HEK293 (cell line): ENCODE measurements at regions not wholly inside any gene's neighbourhood (a gene's known extent, or its start where the extent isn't known, plus 50 kb on each side); places are given as distances from the start of the nearest gene placed in this dataset.

Experiments used
- CTCF ChIA-PET: fragments of 350-600 bp; formaldehyde crosslinking; extraction: SDS; loops from one replicate; lab custom pipeline; 2021; ENCODE audit warnings: antibody characterized with exemption; lab: Yijun Ruan, JAX
- POLR2A ChIA-PET: fragments of 300-600 bp; formaldehyde crosslinking; extraction: SDS; loops from one replicate; lab custom pipeline; 2020; ENCODE audit warnings: antibody characterized with exemption, inconsistent platforms; lab: Yijun Ruan, JAX
- H3K27ac ChIP-seq: fragments of 200-500 bp; sonication (Bioruptor generic); 2 replicates; pipeline ENCODE4 v1.5.1; 2014; ENCODE audit warnings: low read depth, low read length, control low read depth, inconsistent platforms; ENCODE audit errors: extremely low read depth
- H3K36me3 ChIP-seq, 2 experiments: fragments of 200-500 bp in 1 of 2; sonication (Bioruptor generic) in 1 of 2; 1 replicate in 1 of 2; 2 replicates in 1 of 2; pipeline ENCODE4 v1.5.1; 2014 to 2017; ENCODE audit warnings: inconsistent platforms in 2 of 2, low read length in 2 of 2; ENCODE audit not compliant: control insufficient read depth in 2 of 2, insufficient read depth in 1 of 2
- H3K4me1 ChIP-seq: fragments of 200-500 bp; sonication (Bioruptor generic); 2 replicates; pipeline ENCODE4 v1.5.1; 2014; ENCODE audit warnings: mild to moderate bottlenecking, low read length, inconsistent platforms; ENCODE audit not compliant: control insufficient read depth, insufficient read depth
- H3K4me3 ChIP-seq: 2 replicates; pipeline ENCODE4 v1.5.1; 2011; ENCODE audit warnings: low read depth, mild to moderate bottlenecking, control low read depth, low read length, moderate library complexity
- H3K9me3 ChIP-seq: fragments of 200-500 bp; sonication (Bioruptor generic); 2 replicates; pipeline ENCODE4 v1.5.1; 2014; ENCODE audit warnings: low read depth, low read length, inconsistent platforms; ENCODE audit not compliant: control insufficient read depth, insufficient read depth
- FEZF1 ChIP-seq: fragments of 450-650 bp; formaldehyde crosslinking; IDR thresholded peaks from 2 replicates; pipeline ENCODE4 v1.5.1; 2016; ENCODE audit warnings: missing biosample characterization, missing genetic modification characterization
- KLF8 ChIP-seq: fragments of 450-650 bp; formaldehyde crosslinking; IDR thresholded peaks from 2 replicates; pipeline ENCODE4 v1.5.1; 2016; ENCODE audit warnings: missing biosample characterization, missing genetic modification characterization
- KLF9 ChIP-seq: fragments of 450-650 bp; formaldehyde crosslinking; IDR thresholded peaks from 2 replicates; pipeline ENCODE4 v1.5.1; 2016; ENCODE audit warnings: missing biosample characterization, missing genetic modification characterization, low read depth
- SCRT2 ChIP-seq: fragments of 450-650 bp; formaldehyde crosslinking; IDR thresholded peaks from 2 replicates; pipeline ENCODE4 v1.5.1; 2016; ENCODE audit warnings: missing biosample characterization, missing genetic modification characterization
- YY2 ChIP-seq: fragments of 450-650 bp; formaldehyde crosslinking; IDR thresholded peaks from 2 replicates; pipeline ENCODE4 v1.5.1; 2016; ENCODE audit warnings: missing biosample characterization, missing genetic modification characterization
- ZFP41 ChIP-seq: fragments of 450-650 bp; formaldehyde crosslinking; IDR thresholded peaks from 2 replicates; pipeline ENCODE4 v1.5.1; 2016; ENCODE audit warnings: missing biosample characterization, missing genetic modification characterization, borderline replicate concordance
- ZIC2 ChIP-seq: fragments of 450-650 bp; formaldehyde crosslinking; IDR thresholded peaks from 2 replicates; pipeline ENCODE4 v1.5.1; 2016; ENCODE audit warnings: missing biosample characterization, missing genetic modification characterization
- ZNF121 ChIP-seq: fragments of 450-650 bp; formaldehyde crosslinking; IDR thresholded peaks from 2 replicates; pipeline ENCODE4 v1.5.1; 2016; ENCODE audit warnings: missing biosample characterization, missing genetic modification characterization
- ZNF138 ChIP-seq: fragments of 450-650 bp; formaldehyde crosslinking; IDR thresholded peaks from 2 replicates; pipeline ENCODE4 v1.5.1; 2016; ENCODE audit warnings: missing biosample characterization, missing genetic modification characterization, borderline replicate concordance
- ZNF223 ChIP-seq: fragments of 450-650 bp; formaldehyde crosslinking; IDR thresholded peaks from 2 replicates; pipeline ENCODE4 v1.5.1; 2016; ENCODE audit warnings: missing biosample characterization, missing genetic modification characterization
- ZNF23 ChIP-seq: fragments of 450-650 bp; formaldehyde crosslinking; IDR thresholded peaks from 2 replicates; pipeline ENCODE4 v1.5.1; 2016; ENCODE audit warnings: missing biosample characterization, missing genetic modification characterization, borderline replicate concordance
- ZNF274 ChIP-seq, 2 experiments: fragments of 200-500 bp in 1 of 2; fragments of 450-650 bp in 1 of 2; sonication (Bioruptor generic) in 1 of 2; formaldehyde crosslinking in 1 of 2; IDR thresholded peaks; 2 replicates each; pipeline versions ENCODE4 v1.5.1 to v1.6.1; 2014 to 2016; ENCODE audit warnings: borderline replicate concordance in 1 of 2, inconsistent platforms in 1 of 2, low read length in 1 of 2, missing biosample characterization in 1 of 2, missing genetic modification characterization in 1 of 2
- ZNF311 ChIP-seq: fragments of 450-650 bp; formaldehyde crosslinking; IDR thresholded peaks from 2 replicates; pipeline ENCODE4 v1.5.1; 2017; ENCODE audit warnings: missing biosample characterization, missing genetic modification characterization, borderline replicate concordance
- ZNF324 ChIP-seq: fragments of 450-650 bp; formaldehyde crosslinking; IDR thresholded peaks from 2 replicates; pipeline ENCODE4 v1.5.1; 2016; ENCODE audit warnings: missing biosample characterization, missing genetic modification characterization
- ZNF341 ChIP-seq: fragments of 450-650 bp; formaldehyde crosslinking; IDR thresholded peaks from 2 replicates; pipeline ENCODE4; 2016; ENCODE audit warnings: low read depth, missing biosample characterization, missing genetic modification characterization
- ZNF362 ChIP-seq: fragments of 450-650 bp; formaldehyde crosslinking; IDR thresholded peaks from 2 replicates; pipeline ENCODE4 v1.5.1; 2016; ENCODE audit warnings: missing biosample characterization, missing genetic modification characterization
- ZNF416 ChIP-seq: fragments of 450-650 bp; formaldehyde crosslinking; IDR thresholded peaks from 2 replicates; pipeline ENCODE4 v1.5.1; 2016; ENCODE audit warnings: missing biosample characterization, missing genetic modification characterization
- ZNF423 ChIP-seq: fragments of 450-650 bp; formaldehyde crosslinking; IDR thresholded peaks from 2 replicates; pipeline ENCODE4 v1.5.1; 2016; ENCODE audit warnings: missing biosample characterization, missing genetic modification characterization
- ZNF48 ChIP-seq: fragments of 450-650 bp; formaldehyde crosslinking; IDR thresholded peaks from 2 replicates; pipeline ENCODE4 v1.5.1; 2016; ENCODE audit warnings: missing biosample characterization, missing genetic modification characterization
- ZNF555 ChIP-seq: fragments of 450-650 bp; formaldehyde crosslinking; conservative IDR thresholded peaks from 2 replicates; pipeline ENCODE4 v1.5.1; 2017; ENCODE audit warnings: missing biosample characterization, mild to moderate bottlenecking, missing genetic modification characterization, inconsistent platforms
- ZNF777 ChIP-seq: fragments of 450-650 bp; formaldehyde crosslinking; IDR thresholded peaks from 2 replicates; pipeline ENCODE4 v1.5.1; 2017; ENCODE audit warnings: missing biosample characterization, missing genetic modification characterization, borderline replicate concordance
- ZSCAN23 ChIP-seq: fragments of 450-650 bp; formaldehyde crosslinking; IDR thresholded peaks from 2 replicates; pipeline ENCODE4 v1.5.1; 2016; ENCODE audit warnings: missing biosample characterization, missing genetic modification characterization
- TF ChIP-seq, protein P1 (sequence below): fragments of 450-650 bp; formaldehyde crosslinking; IDR thresholded peaks from 2 replicates; pipeline ENCODE4 v1.5.1; 2016; ENCODE audit warnings: missing biosample characterization, missing genetic modification characterization
- TF ChIP-seq, protein P2 (sequence below): fragments of 450-650 bp; formaldehyde crosslinking; IDR thresholded peaks from 2 replicates; pipeline ENCODE4 v1.5.1; 2016; ENCODE audit warnings: missing biosample characterization, missing genetic modification characterization, low read depth

DNA sequence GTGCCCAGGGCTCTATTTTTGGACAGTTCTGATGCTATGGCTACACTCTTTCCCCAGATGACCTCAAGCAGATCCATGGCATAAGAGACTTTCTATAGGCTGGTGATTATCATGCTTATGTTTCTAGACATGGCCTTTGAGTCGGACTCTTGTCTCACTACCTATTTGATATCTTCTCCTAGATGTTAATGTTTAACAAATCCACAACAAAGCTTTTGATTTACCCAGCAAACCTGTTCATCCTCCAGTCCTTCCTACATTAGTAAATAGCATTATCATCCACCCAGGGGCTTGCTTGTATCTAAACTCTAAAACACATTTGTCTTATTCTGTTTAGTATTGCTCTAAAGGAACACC, 188.7 kb downstream of the CSNK2A3 start:
- no peaks in the 10 kb centered on the region for H3K4me1 ChIP-seq
- H3K9me3 ChIP-seq: no peaks in the 10 kb centered on the region
- TF ChIP-seq YY2 (no peak), ZNF423 (tag by site-specific recombination) (no peak), ZNF777 (tag by site-specific recombination) (no peak), ZNF48 (tag by site-specific recombination) (no peak)
- ChIA-PET CTCF (interaction anchor here (0.9 to 1.4 kb wide), 3 partner anchors 18 to 136 kb away, joined by 3 to 4 read pairs (median 3); no protein-coding TSS in a partner anchor), POLR2A (no interaction called here)
- no peaks in the 10 kb centered on the region for H3K36me3 ChIP-seq
- H3K27ac ChIP-seq: no peak overlapping the region
- H3K4me3 ChIP-seq: no peak overlapping the region

GRCh38 chr11:11163669-11164333, 189.2 kb downstream of the CSNK2A3 start:
- Histone ChIP-seq H3K36me3 (no peaks in the 10 kb centered on the region), H3K9me3 (no peaks in the 10 kb centered on the region), H3K27ac (no peak overlapping the region), H3K4me3 (no peak overlapping the region), H3K4me1 (no peaks in the 10 kb centered on the region)
- ChIA-PET CTCF (interaction anchor here (0.9 to 1.4 kb wide), 5 partner anchors 9 to 136 kb away, joined by 3 to 4 read pairs (median 4); no protein-coding TSS in a partner anchor), POLR2A (no interaction called here)
- no peak for TF ChIP-seq ZNF23 (tag by site-specific recombination)
- TF ChIP-seq ZIC2 (tag by site-specific recombination): no peak
- TF ChIP-seq ZSCAN23: no peak
- no peak for TF ChIP-seq ZNF274 (IDR thresholded peaks at IDR 0.05; ENCODE audit: low read length)
- no peak for TF ChIP-seq ZNF274 (tag by site-specific recombination; IDR thresholded peaks at IDR 0.05; ENCODE audit: borderline replicate concordance)
- no peak for TF ChIP-seq KLF9
- TF ChIP-seq KLF8: no peak
- no peak for TF ChIP-seq ZNF423 (tag by site-specific recombination)
- no peak for TF ChIP-seq ZNF311 (tag by site-specific recombination)
- no peak for TF ChIP-seq FEZF1 (tag by site-specific recombination)

GRCh38 chr11:11163236-11163635, 189.8 kb downstream of the CSNK2A3 start:
- H3K4me3 ChIP-seq: no peak overlapping the region
- TF ChIP-seq ZNF341 (tag by site-specific recombination) (peak; percentile 30; the same call in 1 of the 2 replicates), ZNF121 (tag by site-specific recombination) (no peak)
- TF ChIP-seq, all 188 proteins: peak for 1
- H3K27ac ChIP-seq: no peak overlapping the region
- no peaks in the 10 kb centered on the region for H3K4me1 ChIP-seq
- ChIA-PET POLR2A (no interaction called here), CTCF (interaction anchor here (0.6 to 1.4 kb wide), 6 partner anchors 10 to 135 kb away, joined by 3 to 4 read pairs (median 4); no protein-coding TSS in a partner anchor)
- no peaks in the 10 kb centered on the region for H3K36me3 ChIP-seq
- H3K9me3 ChIP-seq: no peaks in the 10 kb centered on the region

DNA sequence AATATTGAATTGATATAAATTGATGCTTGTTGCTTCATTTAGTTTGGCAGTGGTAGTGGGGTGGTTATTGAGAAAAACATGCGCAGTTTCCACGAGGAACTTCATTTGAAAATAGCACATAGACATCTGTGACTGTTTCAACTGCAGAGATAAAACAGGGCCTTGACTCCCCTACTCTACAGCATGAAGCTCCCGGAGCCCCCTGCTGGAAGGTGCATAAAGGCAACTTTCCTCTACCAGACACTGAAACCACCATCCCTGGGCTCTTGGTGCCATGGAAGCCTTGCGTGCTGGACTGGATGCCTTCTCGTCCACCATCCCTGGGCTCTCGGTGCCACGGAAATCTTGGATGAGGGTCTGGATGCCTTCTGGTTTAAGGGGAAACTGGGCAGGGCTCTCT, 195.9 kb downstream of the CSNK2A3 start:
- no peaks in the 10 kb centered on the region for H3K9me3 ChIP-seq
- H3K4me1 ChIP-seq: no peaks in the 10 kb centered on the region
- no peaks in the 10 kb centered on the region for H3K36me3 ChIP-seq
- ChIA-PET POLR2A (no interaction called here), CTCF (interaction anchor here (0.6 to 2.6 kb wide), 15 partner anchors 8 to 708 kb away, joined by 3 to 17 read pairs (median 3); no protein-coding TSS in a partner anchor)
- no peak overlapping the region for H3K27ac ChIP-seq
- no peak overlapping the region for H3K4me3 ChIP-seq
- no peak for TF ChIP-seq ZSCAN23
- TF ChIP-seq ZFP41 (tag by site-specific recombination): no peak
- TF ChIP-seq, protein P1, sequence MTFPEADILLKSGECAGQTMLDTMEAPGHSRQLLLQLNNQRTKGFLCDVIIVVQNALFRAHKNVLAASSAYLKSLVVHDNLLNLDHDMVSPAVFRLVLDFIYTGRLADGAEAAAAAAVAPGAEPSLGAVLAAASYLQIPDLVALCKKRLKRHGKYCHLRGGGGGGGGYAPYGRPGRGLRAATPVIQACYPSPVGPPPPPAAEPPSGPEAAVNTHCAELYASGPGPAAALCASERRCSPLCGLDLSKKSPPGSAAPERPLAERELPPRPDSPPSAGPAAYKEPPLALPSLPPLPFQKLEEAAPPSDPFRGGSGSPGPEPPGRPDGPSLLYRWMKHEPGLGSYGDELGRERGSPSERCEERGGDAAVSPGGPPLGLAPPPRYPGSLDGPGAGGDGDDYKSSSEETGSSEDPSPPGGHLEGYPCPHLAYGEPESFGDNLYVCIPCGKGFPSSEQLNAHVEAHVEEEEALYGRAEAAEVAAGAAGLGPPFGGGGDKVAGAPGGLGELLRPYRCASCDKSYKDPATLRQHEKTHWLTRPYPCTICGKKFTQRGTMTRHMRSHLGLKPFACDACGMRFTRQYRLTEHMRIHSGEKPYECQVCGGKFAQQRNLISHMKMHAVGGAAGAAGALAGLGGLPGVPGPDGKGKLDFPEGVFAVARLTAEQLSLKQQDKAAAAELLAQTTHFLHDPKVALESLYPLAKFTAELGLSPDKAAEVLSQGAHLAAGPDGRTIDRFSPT (tag by site-specific recombination): no peak
- no peak for TF ChIP-seq ZNF362 (tag by site-specific recombination)
- TF ChIP-seq, protein P2, sequence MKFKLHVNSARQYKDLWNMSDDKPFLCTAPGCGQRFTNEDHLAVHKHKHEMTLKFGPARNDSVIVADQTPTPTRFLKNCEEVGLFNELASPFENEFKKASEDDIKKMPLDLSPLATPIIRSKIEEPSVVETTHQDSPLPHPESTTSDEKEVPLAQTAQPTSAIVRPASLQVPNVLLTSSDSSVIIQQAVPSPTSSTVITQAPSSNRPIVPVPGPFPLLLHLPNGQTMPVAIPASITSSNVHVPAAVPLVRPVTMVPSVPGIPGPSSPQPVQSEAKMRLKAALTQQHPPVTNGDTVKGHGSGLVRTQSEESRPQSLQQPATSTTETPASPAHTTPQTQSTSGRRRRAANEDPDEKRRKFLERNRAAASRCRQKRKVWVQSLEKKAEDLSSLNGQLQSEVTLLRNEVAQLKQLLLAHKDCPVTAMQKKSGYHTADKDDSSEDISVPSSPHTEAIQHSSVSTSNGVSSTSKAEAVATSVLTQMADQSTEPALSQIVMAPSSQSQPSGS (tag by site-specific recombination): no peak
- TF ChIP-seq ZNF223 (tag by site-specific recombination): no peak
- TF ChIP-seq ZNF555: no peak
- no peak for TF ChIP-seq ZNF416 (tag by site-specific recombination)
- TF ChIP-seq ZNF324 (tag by site-specific recombination): no peak
- no peak for TF ChIP-seq ZNF138 (tag by site-specific recombination)
- no peak for TF ChIP-seq ZNF121 (tag by site-specific recombination)
- no peak for TF ChIP-seq SCRT2 (tag by site-specific recombination)
